ENCODE measurements at regions not wholly inside any gene's neighbourhood (a gene's known extent, or its start where the extent isn't known, plus 50 kb on each side); places are given as distances from the start of the nearest gene placed in this dataset.

DNA sequence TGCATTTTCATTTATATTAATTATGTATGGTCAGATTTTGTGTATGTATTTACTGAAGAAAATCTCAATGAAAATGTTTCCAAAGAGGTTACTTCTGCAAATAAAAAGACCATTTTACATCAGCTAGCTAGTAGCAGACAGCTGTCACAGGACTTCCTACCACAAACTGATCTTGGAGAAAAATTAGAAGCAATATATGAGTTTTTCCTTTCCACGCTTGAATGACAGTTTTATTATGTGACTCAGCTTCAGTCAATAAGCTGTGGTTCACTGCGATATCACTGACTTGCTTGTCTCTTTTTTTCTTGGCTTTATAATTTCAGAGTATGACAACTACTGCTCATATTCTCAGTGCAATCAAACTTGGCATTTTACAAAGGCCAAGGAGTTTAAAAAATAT lies 787.4 kb upstream of the GALNTL6 start:
- no peaks in the 10 kb centered on the region for H3K79me2 ChIP-seq (ENCODE audit: insufficient read depth, low read length)
- H3K36me3 Mint-ChIP-seq (ENCODE audit: low read depth, unreplicated experiment), result no peaks in the 10 kb centered on the region
- H3K4me3 ChIP-seq (ENCODE audit: insufficient read depth, low read depth, low read length), result no peak overlapping the region
- H3K4me3 Mint-ChIP-seq (ENCODE audit: unreplicated experiment), result no peak overlapping the region
- no peaks in the 10 kb centered on the region for H3K36me3 ChIP-seq (ENCODE audit: insufficient read depth, low read length)
- no peaks in the 10 kb centered on the region for H3K27me3 Mint-ChIP-seq (ENCODE audit: low read depth, unreplicated experiment)
- no peaks in the 10 kb centered on the region for H3K4me1 ChIP-seq (ENCODE audit: insufficient read depth, low read length)
- FAIRE-seq (no peak), DNase-seq (ENCODE audit: low read depth) (no peak)
- no peaks in the 10 kb centered on the region for H3K9me3 Mint-ChIP-seq (ENCODE audit: unreplicated experiment)
- H3K27me3 ChIP-seq (ENCODE audit: insufficient read depth, low read length), result no peaks in the 10 kb centered on the region
- H3K4me2 ChIP-seq (ENCODE audit: low read length), result no peak overlapping the region
- H3K4me1 Mint-ChIP-seq (ENCODE audit: low read depth, unreplicated experiment), result no peaks in the 10 kb centered on the region
- H4K20me1 ChIP-seq (ENCODE audit: insufficient read depth, low read length), result no peaks in the 10 kb centered on the region
- no peak overlapping the region for H2AFZ ChIP-seq (ENCODE audit: low read depth, low read length)
- no peak overlapping the region for H3K27ac ChIP-seq (ENCODE audit: low read depth, low read length)
- TF ChIP-seq EZH2 (IDR thresholded peaks at IDR 0.05; ENCODE audit: insufficient read depth, low read length), result no peak
- TF ChIP-seq, protein P1, sequence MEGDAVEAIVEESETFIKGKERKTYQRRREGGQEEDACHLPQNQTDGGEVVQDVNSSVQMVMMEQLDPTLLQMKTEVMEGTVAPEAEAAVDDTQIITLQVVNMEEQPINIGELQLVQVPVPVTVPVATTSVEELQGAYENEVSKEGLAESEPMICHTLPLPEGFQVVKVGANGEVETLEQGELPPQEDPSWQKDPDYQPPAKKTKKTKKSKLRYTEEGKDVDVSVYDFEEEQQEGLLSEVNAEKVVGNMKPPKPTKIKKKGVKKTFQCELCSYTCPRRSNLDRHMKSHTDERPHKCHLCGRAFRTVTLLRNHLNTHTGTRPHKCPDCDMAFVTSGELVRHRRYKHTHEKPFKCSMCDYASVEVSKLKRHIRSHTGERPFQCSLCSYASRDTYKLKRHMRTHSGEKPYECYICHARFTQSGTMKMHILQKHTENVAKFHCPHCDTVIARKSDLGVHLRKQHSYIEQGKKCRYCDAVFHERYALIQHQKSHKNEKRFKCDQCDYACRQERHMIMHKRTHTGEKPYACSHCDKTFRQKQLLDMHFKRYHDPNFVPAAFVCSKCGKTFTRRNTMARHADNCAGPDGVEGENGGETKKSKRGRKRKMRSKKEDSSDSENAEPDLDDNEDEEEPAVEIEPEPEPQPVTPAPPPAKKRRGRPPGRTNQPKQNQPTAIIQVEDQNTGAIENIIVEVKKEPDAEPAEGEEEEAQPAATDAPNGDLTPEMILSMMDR (IDR thresholded peaks at IDR 0.05; ENCODE audit: insufficient read depth, low read depth, low read length), result no peak
- H3K9me3 ChIP-seq (ENCODE audit: insufficient read depth, low read depth, low read length), result no peaks in the 10 kb centered on the region
- H3K9ac ChIP-seq (ENCODE audit: low read length), result no peak overlapping the region
- no peak overlapping the region for H3K27ac Mint-ChIP-seq (ENCODE audit: unreplicated experiment)

DNA sequence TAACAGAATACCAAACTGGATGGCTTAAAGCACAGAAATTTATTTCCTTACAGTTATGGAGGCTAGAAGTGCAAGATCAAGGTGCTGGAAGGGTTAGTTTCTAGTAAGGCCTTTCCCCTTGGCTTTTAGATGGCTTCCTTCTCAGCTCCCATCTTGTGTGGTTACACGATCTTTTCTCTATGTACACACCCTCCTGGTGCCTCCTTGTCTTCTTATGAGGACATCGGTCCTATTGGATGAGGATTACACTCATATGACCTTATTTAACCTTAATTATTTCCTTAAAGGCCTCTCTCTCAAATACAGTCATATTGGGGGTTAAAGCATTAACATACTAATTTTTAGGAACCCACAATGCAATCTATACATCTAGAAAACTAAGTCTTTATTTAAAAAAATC lies 787.9 kb upstream of the GALNTL6 start:
- H3K27ac Mint-ChIP-seq (ENCODE audit: unreplicated experiment), result no peak overlapping the region
- H3K4me1 ChIP-seq (ENCODE audit: insufficient read depth, low read length), result no peaks in the 10 kb centered on the region
- no peak overlapping the region for H2AFZ ChIP-seq (ENCODE audit: low read depth, low read length)
- no peak overlapping the region for H3K4me2 ChIP-seq (ENCODE audit: low read length)
- no peak overlapping the region for H3K4me3 ChIP-seq (ENCODE audit: insufficient read depth, low read depth, low read length)
- H3K9ac ChIP-seq (ENCODE audit: low read length), result no peak overlapping the region
- H3K27me3 Mint-ChIP-seq (ENCODE audit: low read depth, unreplicated experiment), result no peaks in the 10 kb centered on the region
- H3K27ac ChIP-seq (ENCODE audit: low read depth, low read length), result no peak overlapping the region
- no peak for DNase-seq (ENCODE audit: low read depth)
- no peaks in the 10 kb centered on the region for H3K36me3 Mint-ChIP-seq (ENCODE audit: low read depth, unreplicated experiment)
- H3K9me3 ChIP-seq (ENCODE audit: insufficient read depth, low read depth, low read length), result no peaks in the 10 kb centered on the region
- no peak overlapping the region for H3K4me3 Mint-ChIP-seq (ENCODE audit: unreplicated experiment)
- H3K79me2 ChIP-seq (ENCODE audit: insufficient read depth, low read length), result no peaks in the 10 kb centered on the region
- H4K20me1 ChIP-seq (ENCODE audit: insufficient read depth, low read length), result no peaks in the 10 kb centered on the region
- H3K4me1 Mint-ChIP-seq (ENCODE audit: low read depth, unreplicated experiment), result no peaks in the 10 kb centered on the region
- no peaks in the 10 kb centered on the region for H3K27me3 ChIP-seq (ENCODE audit: insufficient read depth, low read length)
- FAIRE-seq, result no peak
- no peaks in the 10 kb centered on the region for H3K9me3 Mint-ChIP-seq (ENCODE audit: unreplicated experiment)
- TF ChIP-seq EZH2 (IDR thresholded peaks at IDR 0.05; ENCODE audit: insufficient read depth, low read length), result no peak
- TF ChIP-seq, protein P1 (IDR thresholded peaks at IDR 0.05; ENCODE audit: insufficient read depth, low read depth, low read length), result no peak
- H3K36me3 ChIP-seq (ENCODE audit: insufficient read depth, low read length), result no peaks in the 10 kb centered on the region

DNA sequence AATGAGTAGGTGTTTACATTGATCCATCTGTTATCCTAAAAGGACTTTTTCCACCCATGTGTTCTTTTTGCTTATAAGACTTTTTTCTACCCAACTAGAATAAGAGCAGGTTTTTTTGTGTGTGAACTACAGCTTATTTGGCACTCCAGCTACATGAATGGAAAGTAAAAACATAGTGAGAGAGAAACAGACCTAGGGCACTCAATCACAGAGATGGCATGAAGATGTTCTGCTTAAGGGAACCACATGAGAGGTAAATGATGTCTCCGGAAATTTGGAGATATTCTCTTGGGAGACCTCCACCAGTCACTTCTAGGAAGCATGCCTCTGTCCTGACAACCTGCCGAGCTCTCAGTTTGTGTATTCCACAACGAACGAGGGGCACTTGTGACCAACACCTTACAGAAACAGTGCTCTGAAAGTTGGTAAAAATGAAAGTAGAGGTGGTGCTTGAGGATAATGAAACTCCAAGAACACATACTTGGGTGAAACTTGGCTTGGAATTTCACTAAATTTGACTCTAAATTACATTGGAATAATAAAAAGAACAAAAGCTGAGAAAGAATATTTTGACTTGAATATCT lies 788.4 kb upstream of the GALNTL6 start:
- Mint-ChIP-seq H3K4me1 (ENCODE audit: low read depth, unreplicated experiment) (no peaks in the 10 kb centered on the region), H3K27ac (ENCODE audit: unreplicated experiment) (no peak overlapping the region), H3K27me3 (ENCODE audit: low read depth, unreplicated experiment) (no peaks in the 10 kb centered on the region), H3K4me3 (ENCODE audit: unreplicated experiment) (no peak overlapping the region), H3K9me3 (ENCODE audit: unreplicated experiment) (no peaks in the 10 kb centered on the region), H3K36me3 (ENCODE audit: low read depth, unreplicated experiment) (no peaks in the 10 kb centered on the region)
- Histone ChIP-seq H3K9ac (ENCODE audit: low read length) (no peak overlapping the region), H3K9me3 (ENCODE audit: insufficient read depth, low read depth, low read length) (no peaks in the 10 kb centered on the region), H3K27me3 (ENCODE audit: insufficient read depth, low read length) (no peaks in the 10 kb centered on the region), H3K4me1 (ENCODE audit: insufficient read depth, low read length) (no peaks in the 10 kb centered on the region), H4K20me1 (ENCODE audit: insufficient read depth, low read length) (no peaks in the 10 kb centered on the region), H3K79me2 (ENCODE audit: insufficient read depth, low read length) (no peaks in the 10 kb centered on the region), H3K4me2 (ENCODE audit: low read length) (no peak overlapping the region), H3K36me3 (ENCODE audit: insufficient read depth, low read length) (no peaks in the 10 kb centered on the region), H2AFZ (ENCODE audit: low read depth, low read length) (no peak overlapping the region), H3K27ac (ENCODE audit: low read depth, low read length) (no peak overlapping the region), H3K4me3 (ENCODE audit: insufficient read depth, low read depth, low read length) (no peak overlapping the region)
- TF ChIP-seq, protein P1 (IDR thresholded peaks at IDR 0.05; ENCODE audit: insufficient read depth, low read depth, low read length), result no peak
- no peak for TF ChIP-seq EZH2 (IDR thresholded peaks at IDR 0.05; ENCODE audit: insufficient read depth, low read length)
- no peak for DNase-seq (ENCODE audit: low read depth)
- FAIRE-seq, result no peak

All from astrocyte (in vitro differentiated cells and primary cell).